Daoy (cell line): ENCODE measurements at regions not wholly inside any gene's neighbourhood (a gene's known extent, or its start where the extent isn't known, plus 50 kb on each side); places are given as distances from the start of the nearest gene placed in this dataset.
A peak's percentile ranks its signal among the peaks of the same experiment; 100 is the strongest.
"Not testable (repeated sequence)": the region's sequence is repeated elsewhere in the genome, so short reads cannot be mapped to it uniquely, and the experiment has no call there.

ENCODE experiments used
- DNase-seq: peaks from one replicate; pipeline ENCODE4 v3.0.0-alpha.2; 2015; ENCODE audit warnings: low read depth

- no peak for DNase-seq
Measured at GRCh38 chr14:37711831-37712475, 116.5 kb downstream of the TTC6 start.

- not testable (repeated sequence) for DNase-seq
Measured at GRCh38 chr14:37712476-37712860, 117.0 kb downstream of the TTC6 start.

- no peak for DNase-seq
Measured at GRCh38 chr14:37712976-37713431, 117.6 kb downstream of the TTC6 start.

GRCh38 chr14:37720131-37720530 is 124.7 kb downstream of the TTC6 start:
- no peak for DNase-seq

GRCh38 chr14:37721976-37722659 is 126.7 kb downstream of the TTC6 start:
- no peak for DNase-seq

GRCh38 chr14:37723515-37723914 is 128.1 kb downstream of the TTC6 start:
- no peak for DNase-seq

GRCh38 chr14:37726708-37727107 is 131.3 kb downstream of the TTC6 start:
- DNase-seq, result no peak

- no peak for DNase-seq
Measured at GRCh38 chr14:37729218-37729617, 133.8 kb downstream of the TTC6 start.

GRCh38 chr14:37731094-37731493 is 135.7 kb downstream of the TTC6 start:
- no peak for DNase-seq

- no peak for DNase-seq
Measured at GRCh38 chr14:37745657-37746056, 150.2 kb downstream of the TTC6 start.

- DNase-seq, result no peak
Measured at GRCh38 chr14:37746140-37746832, 150.9 kb downstream of the TTC6 start.

- peak; percentile 46 for DNase-seq
Measured at GRCh38 chr14:37753459-37753858, 158.0 kb downstream of the TTC6 start.

GRCh38 chr14:37760275-37760674 is 164.8 kb downstream of the TTC6 start:
- not testable (repeated sequence) for DNase-seq

- DNase-seq, result no peak
Measured at GRCh38 chr14:37763266-37763665, 167.8 kb downstream of the TTC6 start.

- not testable (repeated sequence) for DNase-seq
Measured at GRCh38 chr14:37772283-37772682, 176.9 kb downstream of the TTC6 start.

- no peak for DNase-seq
Measured at GRCh38 chr14:37776791-37777499, 181.5 kb downstream of the TTC6 start.

- no peak for DNase-seq
Measured at GRCh38 chr14:37778135-37778943, 182.9 kb downstream of the TTC6 start.

GRCh38 chr14:37779480-37779879 is 184.1 kb downstream of the TTC6 start:
- no peak for DNase-seq

GRCh38 chr14:37780731-37781130 is 185.3 kb downstream of the TTC6 start:
- DNase-seq, result not testable (repeated sequence)

- DNase-seq, result not testable (repeated sequence)
Measured at GRCh38 chr14:37784203-37784826, 188.9 kb downstream of the TTC6 start.

GRCh38 chr14:37784827-37785223 is 189.4 kb downstream of the TTC6 start:
- not testable (repeated sequence) for DNase-seq
